GM04503 (cell line): ENCODE measurements at regions not wholly inside any gene's neighbourhood (a gene's known extent, or its start where the extent isn't known, plus 50 kb on each side); places are given as distances from the start of the nearest gene placed in this dataset.
"Not testable (repeated sequence)": the region's sequence is repeated elsewhere in the genome, so short reads cannot be mapped to it uniquely, and the experiment has no call there.

Source experiments
- DNase-seq: peaks from one replicate; pipeline ENCODE4 v3.0.0-alpha.2; 2012; ENCODE audit warnings: low read depth

DNA sequence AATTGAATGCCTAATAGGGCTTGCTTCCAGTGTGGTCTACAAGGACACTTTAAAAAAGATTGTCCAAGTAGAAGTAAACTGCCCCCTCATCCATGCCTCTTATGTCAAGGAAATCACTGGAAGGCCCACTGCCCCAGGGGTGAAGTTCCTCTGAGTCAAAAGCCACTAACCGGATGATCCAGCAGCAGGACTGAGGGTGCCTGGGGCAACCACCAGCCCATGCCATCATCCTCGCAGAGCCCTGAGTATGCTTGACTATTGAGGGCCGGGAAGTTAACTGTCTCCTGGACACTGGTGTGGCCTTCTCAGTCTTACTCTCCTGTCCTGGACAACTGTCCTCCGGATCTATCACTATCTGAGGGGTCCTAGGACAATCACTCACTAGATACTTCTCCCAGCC lies 411.5 kb downstream of the TENT5A start:
- DNase-seq, result no peak

DNA sequence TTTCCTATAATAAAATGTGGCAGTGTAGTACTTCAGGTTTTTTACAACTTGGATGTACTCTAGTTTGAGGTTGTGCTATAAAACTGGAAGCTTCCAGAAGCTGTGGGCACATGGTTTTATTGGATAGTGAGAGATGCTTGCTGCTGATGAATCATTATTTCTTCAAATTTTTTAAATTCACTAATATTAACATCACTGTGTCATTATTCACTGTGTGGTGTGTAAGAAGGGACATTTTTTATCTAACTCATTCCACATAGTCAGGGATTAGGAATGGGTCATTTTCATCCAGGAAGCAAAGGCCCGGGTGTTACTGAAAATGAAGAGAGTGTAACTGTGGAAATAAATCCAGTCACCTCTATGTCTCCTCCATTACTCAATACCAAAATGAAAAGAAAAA lies 421.0 kb downstream of the TENT5A start:
- DNase-seq, result peak; percentile 82

DNA sequence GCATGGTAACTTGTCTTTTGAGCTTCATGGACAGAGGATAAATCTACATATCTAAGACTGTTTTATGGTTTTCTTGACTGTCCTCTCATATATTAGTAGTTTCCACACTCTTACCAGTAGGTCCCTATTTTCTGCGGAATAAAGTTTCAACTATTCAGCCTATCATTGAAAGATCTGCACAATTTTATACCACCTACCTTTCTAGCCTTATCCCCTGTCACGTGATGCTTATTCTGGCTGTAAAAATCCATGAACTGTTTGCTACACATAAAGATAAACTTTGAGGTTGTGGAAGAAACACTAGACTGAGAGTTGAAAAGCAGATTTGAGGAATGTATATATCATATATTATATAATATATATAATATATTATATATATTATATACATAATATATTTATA lies 423.8 kb downstream of the TENT5A start:
- no peak for DNase-seq

DNA sequence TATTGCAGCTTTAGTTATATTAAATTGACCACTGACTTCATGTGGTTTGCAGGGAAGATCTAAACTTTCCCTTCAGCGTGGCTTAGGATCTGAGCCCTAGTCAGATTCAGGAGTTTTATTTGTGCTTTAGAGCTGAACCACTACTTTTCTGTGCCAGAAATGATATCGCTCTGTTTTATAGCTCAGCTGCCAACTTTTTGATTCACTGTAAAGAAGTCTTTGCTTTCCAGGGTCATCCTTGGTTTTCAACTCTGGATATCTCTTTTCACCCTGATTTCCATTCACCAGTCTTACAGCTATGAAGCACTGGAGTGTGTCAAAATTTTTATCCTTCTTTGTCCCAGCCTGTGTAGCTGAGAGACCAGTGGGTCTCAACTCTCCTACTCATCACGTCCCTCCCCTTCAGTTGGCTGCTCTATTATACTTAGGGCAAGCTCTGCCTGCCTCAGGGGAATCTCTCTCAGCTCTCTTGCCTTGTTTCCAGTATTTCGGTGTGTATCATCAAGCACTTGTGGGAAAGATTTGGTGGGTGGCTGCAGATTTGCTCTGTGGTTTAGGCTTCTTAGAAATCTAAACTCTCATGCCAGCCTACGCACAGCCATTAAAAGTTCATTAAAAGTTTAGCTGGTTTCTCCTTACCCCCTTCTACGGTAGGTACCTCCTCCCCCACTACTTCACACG lies 425.5 kb downstream of the TENT5A start:
- peak; percentile 61 for DNase-seq

DNA sequence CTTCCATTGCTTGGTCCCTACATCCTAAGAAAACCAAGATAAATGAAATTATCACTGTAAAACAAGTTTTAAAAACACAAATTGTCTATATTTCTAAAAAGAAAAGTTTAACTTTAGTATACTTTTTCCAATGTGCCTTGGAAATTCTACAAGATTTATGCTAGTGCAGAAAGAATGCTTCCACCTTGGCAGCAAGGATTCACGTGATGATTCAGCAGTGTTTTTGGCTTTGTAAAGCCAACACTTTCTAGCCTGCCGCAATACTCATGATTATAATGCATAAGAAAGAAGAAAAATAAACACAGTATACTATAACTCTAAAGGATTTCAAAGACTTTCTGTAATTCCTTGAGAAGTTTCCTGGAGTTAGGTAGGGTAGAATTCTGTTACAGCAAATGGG lies 442.7 kb downstream of the TENT5A start:
- DNase-seq, result no peak

DNA sequence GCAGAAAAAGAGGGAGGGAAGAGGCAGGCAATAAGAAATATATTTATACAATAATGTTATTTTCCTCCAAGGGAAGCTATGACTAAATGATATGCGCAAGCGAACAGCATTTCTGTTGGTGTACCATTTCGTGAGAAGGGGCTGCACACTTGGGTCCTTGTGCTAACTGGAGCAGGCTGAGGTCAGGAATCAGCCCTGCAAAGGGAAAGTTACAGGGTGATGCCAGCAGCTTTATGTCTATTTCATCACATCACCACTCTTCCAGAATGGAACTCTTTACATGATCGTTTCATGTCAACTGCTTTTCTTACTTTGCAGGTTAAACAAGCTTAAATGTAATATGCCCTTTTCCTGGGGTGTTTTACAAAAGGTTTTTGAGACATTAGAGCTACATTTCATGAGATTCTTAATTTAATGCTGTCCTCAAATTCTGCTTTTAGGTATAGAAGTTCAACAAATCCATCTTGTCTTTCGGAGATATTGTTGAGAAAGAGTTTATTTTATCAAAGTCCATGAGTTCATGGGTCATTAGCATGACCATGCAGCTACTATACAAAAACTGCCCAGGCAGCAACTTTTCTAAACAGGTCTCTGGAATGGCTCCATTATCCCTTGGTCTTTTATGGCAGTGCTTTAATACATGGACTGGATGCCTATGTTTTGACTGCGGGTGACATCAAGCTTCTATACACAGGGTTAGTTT lies 443.8 kb downstream of the TENT5A start:
- DNase-seq, result no peak

DNA sequence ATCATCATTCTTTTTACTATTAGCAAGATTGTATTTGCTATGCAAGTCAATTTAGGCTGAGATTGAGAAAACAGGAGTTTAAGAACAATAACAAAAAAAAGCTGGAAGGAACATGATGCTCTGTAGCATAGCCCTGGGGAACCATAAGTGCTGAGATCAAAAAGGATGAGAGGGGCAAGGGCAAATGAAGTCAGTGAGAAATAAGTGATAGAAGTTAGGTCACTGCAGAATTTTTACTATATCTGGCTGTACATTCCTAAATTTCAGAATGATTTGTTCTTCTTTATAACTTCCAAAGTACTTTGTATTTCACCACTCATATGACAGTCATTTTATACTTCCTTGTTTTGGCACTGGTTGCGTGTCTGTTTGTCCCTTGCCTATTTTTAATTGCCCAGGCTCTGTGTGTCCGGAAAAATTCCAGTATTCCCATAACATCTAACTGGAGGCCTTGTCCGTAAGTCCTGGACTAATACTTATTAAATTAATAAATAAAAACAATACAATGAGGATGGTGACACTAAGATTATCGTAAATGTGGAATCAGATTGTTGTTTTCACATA lies 444.7 kb downstream of the TENT5A start:
- no peak for DNase-seq

DNA sequence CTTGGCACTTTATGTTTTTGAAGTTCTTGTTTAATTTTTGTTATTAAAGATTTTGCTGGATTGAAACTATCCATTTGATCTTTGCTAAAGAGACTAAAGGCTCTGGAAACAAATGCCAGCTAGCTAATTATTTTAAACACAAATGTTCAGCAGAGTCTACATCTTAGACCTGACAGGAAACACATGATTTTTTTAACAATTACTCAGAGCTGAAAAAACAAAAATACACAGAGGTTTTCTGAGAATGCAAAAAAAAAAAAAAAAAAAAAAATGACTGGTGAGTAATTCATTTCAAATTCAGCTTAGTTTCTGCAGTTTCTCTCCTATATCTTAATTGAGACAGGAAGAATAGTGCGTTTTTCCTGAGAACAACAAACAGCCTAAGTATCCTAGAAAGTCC lies 448.0 kb downstream of the TENT5A start:
- no peak for DNase-seq

DNA sequence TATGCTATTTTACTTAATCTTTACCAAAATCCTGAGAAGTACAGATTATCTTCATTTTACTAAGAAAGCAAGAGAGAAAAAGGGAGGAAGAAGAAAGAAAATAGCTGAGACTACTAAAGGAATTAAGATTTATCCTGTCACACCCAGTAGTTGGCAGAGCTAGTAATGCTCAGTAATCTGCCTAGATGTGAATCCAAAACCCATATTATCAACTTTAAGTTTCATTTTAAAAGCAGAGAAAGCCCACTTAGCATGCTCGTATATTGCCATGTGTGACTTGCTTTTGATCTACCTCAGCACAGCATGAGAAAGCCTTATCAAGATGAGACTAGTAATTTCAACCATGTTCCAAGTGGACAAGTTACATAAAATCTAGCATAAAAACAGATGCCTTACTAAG lies 451.5 kb downstream of the TENT5A start:
- DNase-seq, result no peak

DNA sequence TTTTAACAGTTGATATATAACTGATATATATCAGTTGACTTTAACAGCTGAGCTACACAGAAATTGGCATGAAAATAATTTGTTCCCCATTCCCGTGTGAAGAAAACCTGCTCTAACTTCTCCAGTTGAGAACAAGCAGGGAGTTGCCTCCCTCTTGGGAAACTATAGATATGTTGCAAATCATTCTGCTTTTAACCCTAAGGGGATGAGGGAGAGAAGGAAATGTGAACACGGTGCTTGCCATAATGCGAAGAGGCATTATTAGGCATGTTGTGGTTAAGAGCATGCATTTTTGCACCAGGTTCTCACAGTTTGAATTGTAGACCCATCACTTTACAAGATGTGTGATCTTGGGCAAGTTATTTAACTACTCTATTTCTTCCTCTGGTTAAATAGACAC lies 453.7 kb downstream of the TENT5A start:
- no peak for DNase-seq

DNA sequence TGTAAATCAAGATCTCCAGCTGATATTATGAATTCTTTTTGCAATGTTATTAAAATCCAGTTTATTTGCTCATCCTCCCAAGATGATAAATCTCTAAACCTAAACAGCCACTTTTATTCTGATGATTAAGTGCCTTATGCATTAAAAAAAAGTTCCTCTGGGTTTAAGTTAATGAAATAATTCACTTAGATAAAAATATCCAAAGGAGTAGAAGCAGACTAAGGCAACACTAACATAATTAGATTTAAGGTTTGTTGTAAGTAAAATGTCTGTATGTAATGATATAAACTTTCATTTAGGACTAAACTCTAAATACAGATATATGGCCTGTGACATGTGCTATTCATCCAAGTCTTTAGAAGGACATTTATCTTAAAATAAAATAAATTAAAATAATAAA lies 457.2 kb downstream of the TENT5A start:
- DNase-seq, result no peak

DNA sequence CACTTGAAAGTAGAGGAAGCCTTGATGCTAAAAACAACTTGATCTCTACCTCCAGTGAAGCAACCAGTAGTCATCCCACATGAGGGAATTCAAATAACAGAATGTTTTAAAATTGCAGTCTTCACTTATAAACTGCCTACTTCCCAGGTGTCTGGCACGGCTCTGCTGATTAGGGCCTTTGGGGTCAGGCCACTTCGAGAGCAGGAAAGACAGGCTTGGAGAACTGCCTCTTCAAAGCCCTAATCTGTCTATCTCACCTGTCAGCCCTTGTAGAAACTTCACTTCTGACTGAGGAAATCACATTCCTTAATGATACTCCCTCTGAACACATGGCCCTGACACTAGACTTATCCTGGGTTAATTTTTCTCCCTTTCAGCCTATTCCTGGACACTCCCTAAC lies 458.6 kb downstream of the TENT5A start:
- no peak for DNase-seq

DNA sequence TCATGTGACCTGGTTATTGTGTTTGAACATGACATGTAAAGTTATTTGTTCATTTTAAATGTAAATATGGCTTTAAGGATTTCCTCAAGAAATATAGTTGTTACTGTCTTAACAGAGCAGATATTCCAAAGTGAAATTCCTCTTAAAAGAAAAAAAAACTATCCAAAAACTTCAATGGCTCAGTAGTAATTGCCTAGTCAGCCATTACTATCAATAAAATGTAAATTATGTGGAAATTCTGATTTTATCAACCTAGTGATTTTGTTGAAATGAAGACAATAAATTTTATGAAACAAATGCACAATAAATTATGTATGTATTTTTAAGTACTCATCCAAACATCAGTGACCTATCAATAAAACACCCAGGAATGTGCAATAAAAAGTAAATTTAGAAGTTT lies 463.3 kb downstream of the TENT5A start:
- no peak for DNase-seq

DNA sequence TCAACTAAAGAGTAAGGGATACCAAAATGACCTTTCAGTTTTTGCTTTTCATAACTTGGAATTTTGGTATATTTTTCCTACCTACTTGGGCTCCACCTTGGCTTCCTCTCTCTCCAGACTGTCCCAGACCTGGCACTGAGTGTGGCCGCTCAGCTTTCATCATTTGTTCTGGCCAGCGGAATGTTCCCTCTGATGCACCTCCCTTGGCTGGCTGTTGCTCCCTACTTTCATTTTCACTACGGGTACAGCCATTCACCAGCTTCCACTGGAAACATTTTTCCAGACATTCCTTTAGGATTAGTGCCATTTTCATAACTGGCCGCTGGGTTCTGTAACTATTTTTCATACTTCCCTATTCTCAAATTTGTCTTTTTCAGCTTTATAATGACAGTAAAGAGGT lies 487.4 kb downstream of the TENT5A start:
- peak; percentile 44 for DNase-seq

DNA sequence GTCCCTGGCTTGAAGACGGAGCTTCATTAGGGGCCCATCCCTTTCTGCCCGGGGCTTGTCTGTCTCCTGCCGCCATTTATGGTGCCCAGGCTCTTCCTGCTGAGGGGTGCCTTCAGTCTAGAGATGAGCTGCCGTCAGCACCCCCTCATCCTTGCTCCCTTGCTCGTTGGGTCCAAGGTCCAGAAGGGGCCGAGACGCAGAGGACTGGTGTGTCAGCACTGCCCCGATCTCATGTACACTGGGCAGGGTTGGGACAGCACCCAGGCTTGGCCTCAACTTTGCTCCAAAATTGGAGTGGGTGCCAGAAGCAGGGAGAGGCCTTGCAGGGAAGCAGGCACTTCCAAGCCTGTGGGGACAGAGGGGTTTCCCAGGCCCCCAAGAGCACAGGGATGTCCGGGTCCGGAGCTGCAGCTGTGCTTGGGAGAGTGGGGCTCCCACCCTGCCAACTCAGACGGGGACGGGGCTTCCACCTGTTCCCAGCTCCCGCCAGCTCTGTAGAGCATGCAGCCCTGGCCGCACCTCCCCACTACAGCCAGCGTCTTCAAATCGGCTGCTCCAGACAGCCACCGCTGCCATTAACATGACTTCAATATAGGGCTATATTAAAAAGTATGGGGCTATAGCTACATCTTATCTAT lies 488.8 kb downstream of the TENT5A start:
- no peak for DNase-seq

DNA sequence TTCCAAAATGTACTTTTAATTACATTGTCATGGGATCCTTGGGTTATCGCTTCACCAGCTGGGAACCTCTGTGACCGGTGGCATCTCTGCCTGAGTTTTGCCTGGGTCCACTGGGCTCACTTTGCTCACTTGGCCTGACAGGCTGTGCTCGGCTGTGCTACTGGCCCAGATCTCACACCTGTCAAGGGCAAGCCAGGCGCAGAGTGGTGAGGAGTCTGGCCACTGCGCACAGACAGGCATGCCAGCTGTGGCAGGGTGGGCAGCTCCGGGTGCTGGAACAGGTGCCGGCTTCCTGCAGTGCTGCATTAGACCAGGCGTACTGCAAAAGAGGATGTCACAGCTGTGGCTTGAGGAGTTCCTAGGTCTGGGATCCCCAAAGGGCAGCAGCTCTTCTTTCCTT lies 489.8 kb downstream of the TENT5A start:
- DNase-seq, result no peak

DNA sequence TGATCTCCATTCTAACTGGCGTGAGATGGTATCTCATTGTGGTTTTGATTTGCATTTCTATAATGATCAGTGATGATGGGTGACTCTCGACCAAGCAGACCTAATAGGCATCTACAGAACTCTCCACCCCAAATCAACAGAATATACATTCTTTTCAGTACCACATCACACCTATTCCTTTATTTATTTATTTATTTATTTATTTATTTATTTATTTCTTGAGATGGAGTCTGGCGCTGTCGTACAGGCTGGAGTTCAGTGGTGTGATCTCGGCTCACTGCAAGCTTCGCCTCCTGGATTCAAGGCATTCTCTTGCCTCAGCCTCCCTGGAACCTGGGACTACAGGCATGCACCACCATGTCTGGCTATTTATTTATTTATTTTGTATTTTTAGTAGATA lies 496.3 kb downstream of the TENT5A start:
- DNase-seq, result not testable (repeated sequence)

DNA sequence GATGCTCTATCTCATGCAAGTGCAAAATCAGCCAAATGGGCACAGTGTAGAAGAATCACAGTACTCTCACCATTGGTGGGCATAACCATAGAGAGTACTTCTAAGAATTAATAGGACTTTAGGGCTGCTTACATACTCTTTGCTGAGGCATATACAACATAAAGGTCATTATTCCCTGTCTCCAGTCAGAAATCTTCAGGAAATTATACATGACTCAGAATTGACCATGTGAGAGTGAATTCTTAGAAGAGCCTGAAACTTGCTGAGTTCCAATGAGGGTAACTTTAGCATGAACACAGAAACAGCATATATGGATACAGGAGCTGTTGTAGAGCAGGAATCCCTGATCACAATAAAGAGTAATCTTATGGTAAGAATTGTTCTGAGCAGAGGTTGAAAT lies 498.7 kb downstream of the TENT5A start:
- no peak for DNase-seq

DNA sequence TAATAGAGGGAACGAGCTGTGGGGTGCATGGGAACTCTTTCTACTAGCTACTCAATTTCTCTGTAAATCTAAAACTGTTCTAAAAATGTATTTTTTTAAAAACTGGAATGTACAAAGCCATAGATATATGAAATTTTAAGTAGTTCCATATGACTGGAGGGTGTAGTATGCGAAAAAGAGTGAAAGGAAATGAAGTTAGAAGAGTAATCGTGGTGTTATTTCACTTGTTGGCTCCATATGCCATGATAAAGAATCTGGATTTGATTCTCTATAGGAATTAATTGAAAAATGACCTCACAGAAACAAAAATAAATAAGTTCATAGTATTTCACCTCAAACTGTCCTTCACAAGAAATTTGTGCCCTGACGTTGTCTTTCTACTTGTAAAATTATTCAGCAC lies 500.2 kb downstream of the TENT5A start:
- no peak for DNase-seq

DNA sequence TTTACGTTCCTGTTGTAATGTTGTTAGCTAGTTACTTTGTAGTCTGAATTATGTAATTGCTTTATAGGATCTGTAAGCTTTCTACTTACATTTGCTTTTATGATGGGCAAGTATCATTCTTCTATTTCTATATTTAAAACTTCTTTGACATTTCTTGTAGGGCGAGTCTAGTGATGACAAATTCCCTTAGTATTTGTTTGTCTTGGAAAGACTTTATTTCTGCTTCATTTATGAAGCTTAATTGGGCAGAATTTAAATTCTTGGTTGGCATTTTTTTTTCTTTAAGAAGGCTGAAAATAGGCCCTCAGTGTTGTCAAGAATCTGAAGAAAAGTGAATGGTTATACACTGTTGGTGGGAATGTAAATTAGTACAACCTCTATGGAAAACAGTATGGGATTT lies 506.3 kb downstream of the TENT5A start:
- no peak for DNase-seq

DNA sequence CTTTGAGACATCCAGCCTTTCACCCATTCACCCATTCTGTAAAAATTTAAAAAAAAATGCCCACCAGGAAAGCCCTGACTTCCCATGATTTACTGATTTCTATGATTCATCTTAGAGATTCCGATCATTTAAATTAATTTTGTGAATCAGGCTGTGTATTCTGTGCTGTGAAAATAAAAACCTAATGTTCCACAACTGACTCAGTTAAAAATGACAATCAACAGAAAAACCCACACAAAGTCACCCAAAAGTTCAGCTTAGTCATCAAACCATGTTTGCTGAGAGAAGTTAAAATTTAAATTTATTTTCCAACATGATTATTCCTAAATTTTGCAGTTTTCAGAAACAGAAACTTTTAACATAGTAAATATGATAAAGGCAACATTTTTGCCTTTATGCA lies 509.9 kb downstream of the TENT5A start:
- no peak for DNase-seq

DNA sequence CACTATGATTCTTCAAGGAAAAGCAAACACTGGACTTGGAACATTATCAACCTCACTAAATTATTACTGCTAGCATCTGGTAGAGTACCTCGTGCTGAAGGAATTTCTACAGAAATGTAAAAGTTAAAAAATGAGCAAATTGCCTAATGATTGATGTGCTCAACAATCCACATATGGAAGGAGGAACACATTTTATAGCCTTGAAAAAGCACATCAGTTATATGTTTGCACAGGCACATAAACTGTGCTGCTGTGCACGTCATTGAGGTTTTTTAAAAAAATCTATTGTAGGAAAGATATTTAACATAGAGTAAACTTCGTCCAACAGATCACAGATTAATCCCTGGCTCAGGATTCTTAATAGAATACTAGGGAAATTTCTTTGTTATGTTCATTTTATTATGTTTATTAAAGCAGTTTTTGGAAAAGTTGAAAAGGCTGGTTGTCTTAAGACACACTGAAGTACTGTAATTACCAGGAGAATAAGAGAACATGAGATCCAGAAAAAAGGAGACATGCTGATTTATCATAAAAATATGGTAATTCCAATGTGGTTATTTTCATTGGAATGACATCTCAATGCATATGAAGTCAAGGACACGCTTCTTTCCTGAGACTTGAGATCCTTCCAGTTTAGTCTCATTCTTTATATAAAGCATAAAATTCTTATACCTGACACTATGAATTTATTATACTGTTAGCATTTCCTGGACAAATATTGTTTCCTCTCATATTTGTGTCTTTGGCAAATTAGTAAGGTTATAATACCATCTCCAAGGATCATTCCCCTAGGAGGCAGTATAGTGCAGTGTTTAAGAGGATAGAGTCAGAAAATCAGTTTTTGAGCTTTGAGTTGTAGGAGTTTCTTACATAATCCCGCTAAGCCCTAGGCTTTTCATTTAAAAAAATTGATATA lies 511.1 kb downstream of the TENT5A start:
- DNase-seq, result peak; percentile 69
